ENCODE measurements at regions not wholly inside any gene's neighbourhood (a gene's known extent, or its start where the extent isn't known, plus 50 kb on each side); places are given as distances from the start of the nearest gene placed in this dataset.
"Not testable (repeated sequence)": the region's sequence is repeated elsewhere in the genome, so short reads cannot be mapped to it uniquely, and the experiment has no call there.

DNA sequence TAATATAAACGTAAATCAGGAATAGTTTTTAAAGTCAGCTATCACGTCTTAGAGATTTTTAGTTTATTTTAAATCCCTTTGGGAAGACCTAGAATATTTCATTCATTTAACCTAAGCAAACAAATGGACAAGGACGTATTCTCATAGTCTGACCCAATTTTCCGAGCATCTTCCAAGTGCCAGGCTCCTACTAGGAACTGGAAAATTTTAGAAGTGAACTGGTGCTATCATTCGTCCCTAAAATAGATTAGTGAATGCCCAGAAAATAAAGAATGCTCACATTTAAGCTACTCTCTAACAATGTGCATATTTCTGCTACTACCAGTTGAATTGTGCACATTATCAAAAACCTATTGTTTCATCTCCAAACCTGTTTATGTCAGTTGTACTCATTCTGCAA lies 120.1 kb downstream of the ZFAND4 start:
- H3K27ac ChIP-seq (ENCODE audit: low read depth in 1 of 2, low read length in 2 of 2) = no peak overlapping the region
- no peak overlapping the region for H3K4me3 ChIP-seq (ENCODE audit: low read length in 2 of 2)
- intact Hi-C loops (cut with DNase I) = no loop called here
- H3K4me1 ChIP-seq (ENCODE audit: control insufficient read depth in 1 of 2, insufficient read depth in 2 of 2, low read length in 2 of 2) = no peaks in the 10 kb centered on the region
- no peak for DNase-seq
- 77 to 78% methylated on average over 5 of the region's 5 CpGs for WGBS, 2 donors
- ATAC-seq (ENCODE audit: low FRiP score) = no peak
- H3K27me3 ChIP-seq (ENCODE audit: control insufficient read depth in 1 of 2, insufficient read depth in 2 of 2, low read length in 1 of 2) = no peaks in the 10 kb centered on the region
- no peaks in the 10 kb centered on the region for H3K9me3 ChIP-seq (ENCODE audit: control insufficient read depth, low read length)
- peaks cover 0 to 4% of the 10 kb centered on the region in 2 donors for H3K36me3 ChIP-seq (ENCODE audit: control insufficient read depth in 1 of 2, insufficient read depth in 2 of 2, low read length in 1 of 2)

DNA sequence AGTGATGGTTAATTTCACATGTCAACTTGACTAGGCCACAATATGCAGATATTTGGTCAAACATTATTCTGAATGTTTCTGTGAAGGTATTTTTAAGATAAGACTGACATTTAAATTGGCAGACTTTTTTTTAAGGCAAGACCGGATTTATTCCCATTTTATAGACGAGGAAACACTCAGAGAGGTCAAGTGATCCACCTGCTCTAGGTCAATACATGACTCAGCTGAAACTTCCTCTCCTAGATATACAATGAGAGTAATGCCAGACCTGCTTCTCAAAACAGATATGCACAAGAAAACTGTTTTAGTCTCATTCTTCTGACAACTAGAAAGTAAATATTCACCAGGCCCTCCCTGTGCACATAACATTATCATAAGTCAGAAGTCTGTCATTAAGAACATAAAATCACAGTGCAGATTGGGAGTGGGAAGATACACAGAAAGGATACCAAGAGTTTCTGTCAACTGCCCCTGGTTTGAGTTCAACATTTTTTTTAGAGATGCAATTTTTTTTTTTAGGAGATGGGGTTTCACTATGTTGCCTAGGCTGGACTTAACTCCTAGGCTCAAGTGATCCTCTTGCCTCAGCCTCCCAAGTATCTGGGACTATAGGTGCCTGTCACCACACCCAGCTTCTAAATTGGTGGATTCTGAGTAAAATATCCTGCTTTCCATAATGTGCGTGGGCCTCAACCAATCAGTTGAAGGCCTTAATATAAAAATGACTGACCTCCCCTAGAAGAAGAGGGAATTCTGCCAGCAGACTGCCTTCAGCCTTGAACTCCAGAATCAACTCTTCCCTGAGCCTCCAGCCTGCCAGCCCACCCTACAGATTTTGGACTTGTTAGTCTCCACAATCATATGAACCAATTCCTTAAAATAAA lies 121.4 kb downstream of the ZFAND4 start:
- Histone ChIP-seq H3K9me3 (ENCODE audit: control insufficient read depth, low read length) (no peaks in the 10 kb centered on the region), H3K27ac (ENCODE audit: low read depth in 1 of 2, low read length in 2 of 2) (no peak overlapping the region), H3K27me3 (ENCODE audit: control insufficient read depth in 1 of 2, insufficient read depth in 2 of 2, low read length in 1 of 2) (no peaks in the 10 kb centered on the region), H3K4me1 (ENCODE audit: control insufficient read depth in 1 of 2, insufficient read depth in 2 of 2, low read length in 2 of 2) (no peaks in the 10 kb centered on the region), H3K4me3 (ENCODE audit: low read length in 2 of 2) (no peak overlapping the region), H3K36me3 (ENCODE audit: control insufficient read depth in 1 of 2, insufficient read depth in 2 of 2, low read length in 1 of 2) (peaks cover 0 to 4% of the 10 kb centered on the region in 2 donors)
- intact Hi-C loops (cut with DNase I) = no loop called here
- DNase-seq (no peak), ATAC-seq (ENCODE audit: low FRiP score) (no peak)
- 90 to 91% methylated on average over 3 of the region's 3 CpGs for WGBS, 2 donors

GRCh38 chr10:45548068-45548467 lies 124.5 kb downstream of the ZFAND4 start:
- H3K36me3 ChIP-seq (ENCODE audit: control insufficient read depth in 1 of 2, insufficient read depth in 2 of 2, low read length in 1 of 2) = peaks cover 0 to 4% of the 10 kb centered on the region in 2 donors
- ATAC-seq (ENCODE audit: low FRiP score) (no peak), DNase-seq (no peak)
- no peak overlapping the region for H3K27ac ChIP-seq (ENCODE audit: low read depth in 1 of 2, low read length in 2 of 2)
- WGBS, 2 donors = 90 to 91% methylated on average over 5 of the region's 5 CpGs
- no peaks in the 10 kb centered on the region for H3K9me3 ChIP-seq (ENCODE audit: control insufficient read depth, low read length)
- no peaks in the 10 kb centered on the region for H3K4me1 ChIP-seq (ENCODE audit: control insufficient read depth in 1 of 2, insufficient read depth in 2 of 2, low read length in 2 of 2)
- no peak overlapping the region for H3K4me3 ChIP-seq (ENCODE audit: low read length in 2 of 2)
- intact Hi-C loops (cut with DNase I) = no loop called here
- H3K27me3 ChIP-seq (ENCODE audit: control insufficient read depth in 1 of 2, insufficient read depth in 2 of 2, low read length in 1 of 2) = no peaks in the 10 kb centered on the region

- peaks cover 0 to 4% of the 10 kb centered on the region in 2 donors for H3K36me3 ChIP-seq (ENCODE audit: control insufficient read depth in 1 of 2, insufficient read depth in 2 of 2, low read length in 1 of 2)
- intact Hi-C loops (cut with DNase I) = no loop called here
- no peak for DNase-seq
Measured at GRCh38 chr10:45547207-45547606, 125.4 kb downstream of the ZFAND4 start.

GRCh38 chr10:45545150-45545549 lies 127.4 kb downstream of the ZFAND4 start:
- no peak overlapping the region for H3K4me3 ChIP-seq (ENCODE audit: low read length in 2 of 2)
- no peaks in the 10 kb centered on the region for H3K4me1 ChIP-seq (ENCODE audit: control insufficient read depth in 1 of 2, insufficient read depth in 2 of 2, low read length in 2 of 2)
- ATAC-seq (ENCODE audit: low FRiP score) (no peak), DNase-seq (no peak)
- H3K27ac ChIP-seq (ENCODE audit: low read depth in 1 of 2, low read length in 2 of 2) = no peak overlapping the region
- WGBS, 2 donors = 97 to 100% methylated on average over 1 of the region's 1 CpG
- peaks cover 0 to 2% of the 10 kb centered on the region in 2 donors for H3K36me3 ChIP-seq (ENCODE audit: control insufficient read depth in 1 of 2, insufficient read depth in 2 of 2, low read length in 1 of 2)
- H3K27me3 ChIP-seq (ENCODE audit: control insufficient read depth in 1 of 2, insufficient read depth in 2 of 2, low read length in 1 of 2) = no peaks in the 10 kb centered on the region
- intact Hi-C loops (cut with DNase I) = no loop called here
- H3K9me3 ChIP-seq (ENCODE audit: control insufficient read depth, low read length) = no peaks in the 10 kb centered on the region

More at GRCh38 chr10:45547207-45547606, 125.4 kb downstream of the ZFAND4 start:
- Histone ChIP-seq H3K9me3 (ENCODE audit: control insufficient read depth, low read length) (no peaks in the 10 kb centered on the region), H3K27me3 (ENCODE audit: control insufficient read depth in 1 of 2, insufficient read depth in 2 of 2, low read length in 1 of 2) (no peaks in the 10 kb centered on the region), H3K4me3 (ENCODE audit: low read length in 2 of 2) (no peak overlapping the region), H3K4me1 (ENCODE audit: control insufficient read depth in 1 of 2, insufficient read depth in 2 of 2, low read length in 2 of 2) (no peaks in the 10 kb centered on the region), H3K27ac (ENCODE audit: low read depth in 1 of 2, low read length in 2 of 2) (no peak overlapping the region)
- no peak for ATAC-seq (ENCODE audit: low FRiP score)
- WGBS, 2 donors = 84 to 89% methylated on average over 2 of the region's 2 CpGs

DNA sequence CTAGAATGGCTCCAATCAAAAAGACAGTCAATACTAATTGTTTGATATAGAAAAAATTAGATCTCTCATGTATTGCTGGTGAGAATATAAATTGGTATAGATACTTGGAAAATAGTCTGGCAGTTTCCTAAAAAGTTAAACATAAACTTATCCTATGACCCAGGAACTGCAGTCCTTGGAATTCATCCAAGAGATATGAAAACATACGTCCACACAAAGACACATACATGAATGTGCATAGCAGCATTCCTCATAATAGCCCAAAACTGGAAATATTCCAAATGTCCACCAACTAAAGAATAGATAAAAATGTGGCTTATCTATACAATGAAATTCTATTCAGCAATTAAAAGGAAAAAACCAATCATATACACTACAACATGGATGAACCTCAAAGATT lies 128.4 kb downstream of the ZFAND4 start:
- Histone ChIP-seq H3K9me3 (ENCODE audit: control insufficient read depth, low read length) (no peaks in the 10 kb centered on the region), H3K36me3 (ENCODE audit: control insufficient read depth in 1 of 2, insufficient read depth in 2 of 2, low read length in 1 of 2) (peaks cover 0 to under 1% of the 10 kb centered on the region in 2 donors), H3K27me3 (ENCODE audit: control insufficient read depth in 1 of 2, insufficient read depth in 2 of 2, low read length in 1 of 2) (no peaks in the 10 kb centered on the region), H3K27ac (ENCODE audit: low read depth in 1 of 2, low read length in 2 of 2) (no peak overlapping the region), H3K4me3 (ENCODE audit: low read length in 2 of 2) (no peak overlapping the region), H3K4me1 (ENCODE audit: control insufficient read depth in 1 of 2, insufficient read depth in 2 of 2, low read length in 2 of 2) (no peaks in the 10 kb centered on the region)
- WGBS, 2 donors = 57 to 65% methylated on average over 1 of the region's 1 CpG
- intact Hi-C loops (cut with DNase I) = no loop called here
- DNase-seq = no peak
- no peak for ATAC-seq (ENCODE audit: low FRiP score)

DNA sequence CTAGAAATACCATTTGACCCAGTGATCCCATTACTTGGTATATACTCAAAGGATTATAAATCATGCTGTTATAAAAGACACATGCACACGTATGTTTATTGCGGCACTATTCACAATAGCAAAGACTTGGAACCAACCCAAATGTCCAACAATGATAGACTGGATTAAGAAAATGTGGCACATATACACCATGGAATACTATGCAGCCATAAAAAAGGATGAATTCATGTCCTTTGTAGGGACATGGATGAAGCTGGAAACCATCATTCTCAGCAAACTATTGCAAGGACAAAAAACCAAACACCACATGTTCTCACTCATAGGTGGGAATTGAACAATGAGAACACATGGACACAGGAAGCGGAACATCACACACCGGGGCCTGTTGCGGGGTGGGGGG lies 131.5 kb downstream of the ZFAND4 start:
- not testable (repeated sequence) for H3K27me3 ChIP-seq (ENCODE audit: control insufficient read depth in 1 of 2, insufficient read depth in 2 of 2, low read length in 1 of 2); H3K4me3 ChIP-seq (ENCODE audit: low read length in 2 of 2)

GRCh38 chr10:45540589-45540988 lies 132.0 kb downstream of the ZFAND4 start:
- H3K4me3 ChIP-seq (ENCODE audit: low read length in 2 of 2); H3K27me3 ChIP-seq (ENCODE audit: control insufficient read depth in 1 of 2, insufficient read depth in 2 of 2, low read length in 1 of 2); H3K27ac ChIP-seq (ENCODE audit: low read depth in 1 of 2, low read length in 2 of 2); H3K9me3 ChIP-seq (ENCODE audit: control insufficient read depth, low read length); H3K36me3 ChIP-seq (ENCODE audit: control insufficient read depth in 1 of 2, insufficient read depth in 2 of 2, low read length in 1 of 2); intact Hi-C loops (cut with DNase I); H3K4me1 ChIP-seq (ENCODE audit: control insufficient read depth in 1 of 2, insufficient read depth in 2 of 2, low read length in 2 of 2); ATAC-seq (ENCODE audit: low FRiP score); DNase-seq: not testable (repeated sequence)
- WGBS, 2 donors = 94 to 100% methylated on average over 1 of the region's 2 CpGs

More for the DNA sequence above, 131.5 kb downstream of the ZFAND4 start:
- H3K4me1 ChIP-seq (ENCODE audit: control insufficient read depth in 1 of 2, insufficient read depth in 2 of 2, low read length in 2 of 2); H3K9me3 ChIP-seq (ENCODE audit: control insufficient read depth, low read length); intact Hi-C loops (cut with DNase I); H3K36me3 ChIP-seq (ENCODE audit: control insufficient read depth in 1 of 2, insufficient read depth in 2 of 2, low read length in 1 of 2); H3K27ac ChIP-seq (ENCODE audit: low read depth in 1 of 2, low read length in 2 of 2); DNase-seq; ATAC-seq (ENCODE audit: low FRiP score): not testable (repeated sequence)
- 98 to 99% methylated on average over 5 of the region's 5 CpGs for WGBS, 2 donors

DNA sequence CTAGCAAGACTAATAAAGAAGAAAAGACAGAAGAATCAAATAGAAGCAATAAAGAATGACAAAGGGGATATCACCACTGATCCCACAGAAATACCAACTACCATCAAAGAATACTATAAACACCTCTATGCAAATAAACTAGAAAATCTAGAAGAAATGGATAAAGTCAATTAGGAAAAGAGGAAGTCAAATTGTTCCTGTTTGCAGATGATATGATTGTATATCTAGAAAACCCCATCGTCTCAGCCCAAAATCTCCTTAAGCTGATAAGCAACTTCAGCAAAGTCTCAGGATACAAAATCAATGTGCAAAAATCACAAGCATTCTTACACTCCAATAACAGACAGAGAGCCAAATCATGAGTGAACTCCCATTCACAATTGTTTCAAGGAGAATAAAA lies 133.0 kb downstream of the ZFAND4 start:
- H3K27ac ChIP-seq (ENCODE audit: low read depth in 1 of 2, low read length in 2 of 2); H3K36me3 ChIP-seq (ENCODE audit: control insufficient read depth in 1 of 2, insufficient read depth in 2 of 2, low read length in 1 of 2); H3K9me3 ChIP-seq (ENCODE audit: control insufficient read depth, low read length); H3K4me1 ChIP-seq (ENCODE audit: control insufficient read depth in 1 of 2, insufficient read depth in 2 of 2, low read length in 2 of 2); H3K27me3 ChIP-seq (ENCODE audit: control insufficient read depth in 1 of 2, insufficient read depth in 2 of 2, low read length in 1 of 2); H3K4me3 ChIP-seq (ENCODE audit: low read length in 2 of 2); intact Hi-C loops (cut with DNase I); ATAC-seq (ENCODE audit: low FRiP score); DNase-seq: not testable (repeated sequence)
- 95 to 100% methylated on average over 1 of the region's 1 CpG for WGBS, 2 donors
